ENCODE measurements at regions not wholly inside any gene's neighbourhood (a gene's known extent, or its start where the extent isn't known, plus 50 kb on each side); places are given as distances from the start of the nearest gene placed in this dataset.

DNA sequence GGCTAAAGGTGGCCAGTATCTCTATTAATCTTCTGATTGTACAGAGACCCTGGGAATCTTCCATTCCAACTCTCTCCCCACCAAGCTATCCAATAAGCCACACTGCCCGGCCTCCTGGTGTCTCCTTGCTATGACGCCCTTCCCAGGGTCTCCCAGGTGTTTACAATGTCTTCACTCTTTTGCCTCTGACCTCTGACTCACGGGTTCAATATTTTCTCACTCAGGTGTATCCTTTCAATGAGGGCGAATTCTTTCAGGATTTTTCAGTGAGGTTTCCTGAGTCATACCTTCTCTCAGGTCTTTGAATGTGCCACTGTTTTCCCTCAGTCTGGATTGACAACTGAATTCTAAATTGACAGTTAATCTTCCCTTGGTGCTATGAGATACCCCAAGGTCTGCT lies 53.7 kb upstream of the IRX4 start:
- no peak for DNase-seq (ENCODE audit: low spot score)

DNA sequence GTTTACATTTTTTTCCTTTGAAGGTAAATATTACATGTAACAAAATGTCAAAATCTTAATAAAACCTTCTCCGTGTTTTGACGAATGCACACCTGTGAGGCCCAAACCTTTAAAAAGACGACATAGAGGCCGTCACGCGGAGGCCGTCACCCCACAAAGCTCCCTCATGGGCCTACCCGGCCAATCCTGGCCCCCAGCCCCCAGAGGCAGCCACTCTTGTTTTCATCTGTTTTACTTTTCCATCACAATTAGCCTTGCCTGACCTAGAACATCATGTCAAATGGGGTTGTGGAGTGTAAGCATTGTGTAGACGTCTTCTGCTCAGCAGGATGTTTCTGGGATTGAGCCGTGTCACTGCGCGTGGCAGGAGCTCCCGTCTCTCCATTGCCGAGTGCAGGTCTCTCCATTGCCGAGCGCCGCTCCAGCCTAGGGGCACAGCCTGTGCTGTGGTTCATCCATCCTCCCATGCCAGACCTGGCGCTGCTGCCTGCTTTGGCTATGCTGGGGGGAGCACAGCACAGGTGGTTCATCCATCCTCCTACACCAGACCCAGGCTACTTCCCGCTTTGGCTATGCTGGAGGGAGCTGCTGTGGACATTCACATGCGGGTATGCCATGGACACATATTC lies 52.2 kb upstream of the IRX4 start:
- no peak for DNase-seq (ENCODE audit: low spot score)

DNA sequence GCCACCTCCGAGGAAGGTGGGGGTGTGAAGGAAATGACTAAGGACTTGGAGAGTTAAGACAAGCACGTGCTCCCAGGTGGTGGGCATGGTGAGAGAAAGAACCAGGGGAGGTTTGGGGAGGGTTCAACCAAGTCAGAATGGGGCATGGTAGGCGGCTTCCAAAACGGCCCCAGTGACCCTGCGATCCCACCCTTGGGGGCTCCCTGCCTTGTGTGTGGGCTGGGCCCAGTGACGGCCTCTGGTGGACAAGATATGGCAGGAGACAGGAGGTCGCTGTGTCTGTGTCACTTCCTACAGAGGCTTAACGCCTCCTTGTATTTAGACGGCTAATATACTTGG lies 51.3 kb upstream of the IRX4 start:
- DNase-seq (ENCODE audit: low spot score): no peak

DNA sequence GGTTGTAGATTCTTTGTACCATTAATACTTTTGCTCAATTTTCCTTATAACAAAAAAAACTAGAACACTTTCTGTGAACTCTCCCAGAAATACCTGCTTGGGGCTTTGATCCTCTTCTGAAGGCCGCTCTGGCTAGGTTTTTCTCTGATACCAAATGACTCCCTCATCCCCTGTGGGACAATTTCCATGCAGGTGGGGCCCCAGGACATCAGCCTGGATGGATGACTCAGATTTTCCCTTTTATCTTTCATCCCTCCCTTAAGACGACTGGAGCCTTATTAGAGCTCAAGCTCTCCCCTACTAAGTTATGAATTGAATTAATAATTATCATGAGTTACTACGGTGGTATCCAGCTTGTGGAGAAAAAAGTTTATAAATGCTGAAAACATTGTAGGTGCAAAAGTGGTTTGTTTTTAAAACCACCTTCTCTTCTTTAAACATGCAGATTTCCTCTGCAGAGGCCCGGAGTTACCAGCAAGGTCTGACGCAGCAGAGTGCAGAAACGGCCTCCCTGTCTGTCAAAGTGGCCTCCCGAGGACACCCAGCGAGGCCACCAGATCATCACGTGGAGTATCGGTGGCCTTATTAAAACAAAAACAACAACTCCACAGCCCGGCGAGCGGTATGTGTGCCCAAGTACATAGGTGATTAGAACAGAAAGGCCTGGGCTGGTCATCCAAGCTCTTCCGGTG lies 50.8 kb upstream of the IRX4 start:
- no peak for DNase-seq (ENCODE audit: low spot score)

Measured in GM03348 (cell line).